DMS 273 (cell line): ENCODE measurements at regions not wholly inside any gene's neighbourhood (a gene's known extent, or its start where the extent isn't known, plus 50 kb on each side); places are given as distances from the start of the nearest gene placed in this dataset.

Experiments
- DNase-seq: peaks from one replicate; lab custom pipeline; 2025; ENCODE audit not compliant: unreplicated experiment; lab: John Stamatoyannopoulos, UW

DNA sequence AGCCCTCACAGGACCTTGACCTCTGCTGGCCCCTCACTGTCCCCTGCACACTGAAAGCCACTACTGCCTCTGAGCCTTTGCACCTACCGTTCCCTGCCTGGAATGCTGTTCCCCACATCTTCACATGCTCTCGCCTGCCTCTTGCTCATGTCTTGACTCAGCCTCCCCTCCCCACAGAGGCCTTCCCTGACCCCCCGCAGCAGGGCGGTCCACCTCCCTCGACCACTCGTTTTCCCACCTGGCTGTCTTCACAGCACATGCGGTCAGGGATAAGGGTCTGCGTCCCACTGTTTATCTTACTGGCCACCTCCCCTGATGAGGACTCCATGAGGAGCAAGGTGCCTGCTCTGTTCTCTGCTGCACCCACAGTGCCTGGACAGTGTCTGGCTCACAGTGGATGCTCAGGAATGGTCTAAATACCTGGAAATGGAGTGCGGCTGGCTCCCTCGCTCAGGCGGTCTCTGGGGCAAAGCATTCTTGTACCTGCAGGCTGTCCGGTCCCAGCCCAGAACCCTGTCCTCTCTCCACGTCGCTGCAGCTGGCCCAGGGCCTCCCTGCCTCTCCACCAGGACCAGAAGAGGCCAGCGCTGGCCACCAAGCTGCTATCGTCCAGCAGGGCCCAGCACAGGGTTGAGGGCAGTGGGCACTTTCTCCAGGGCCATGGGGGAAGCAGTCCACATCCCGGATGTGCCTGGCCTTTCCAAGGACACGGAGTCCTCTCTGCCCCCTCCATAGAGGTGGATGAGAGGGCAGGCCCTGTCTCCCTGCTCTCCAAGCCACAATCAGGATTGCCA, 107.4 kb downstream of the NCOR2 start:
- DNase-seq, result no peak

DNA sequence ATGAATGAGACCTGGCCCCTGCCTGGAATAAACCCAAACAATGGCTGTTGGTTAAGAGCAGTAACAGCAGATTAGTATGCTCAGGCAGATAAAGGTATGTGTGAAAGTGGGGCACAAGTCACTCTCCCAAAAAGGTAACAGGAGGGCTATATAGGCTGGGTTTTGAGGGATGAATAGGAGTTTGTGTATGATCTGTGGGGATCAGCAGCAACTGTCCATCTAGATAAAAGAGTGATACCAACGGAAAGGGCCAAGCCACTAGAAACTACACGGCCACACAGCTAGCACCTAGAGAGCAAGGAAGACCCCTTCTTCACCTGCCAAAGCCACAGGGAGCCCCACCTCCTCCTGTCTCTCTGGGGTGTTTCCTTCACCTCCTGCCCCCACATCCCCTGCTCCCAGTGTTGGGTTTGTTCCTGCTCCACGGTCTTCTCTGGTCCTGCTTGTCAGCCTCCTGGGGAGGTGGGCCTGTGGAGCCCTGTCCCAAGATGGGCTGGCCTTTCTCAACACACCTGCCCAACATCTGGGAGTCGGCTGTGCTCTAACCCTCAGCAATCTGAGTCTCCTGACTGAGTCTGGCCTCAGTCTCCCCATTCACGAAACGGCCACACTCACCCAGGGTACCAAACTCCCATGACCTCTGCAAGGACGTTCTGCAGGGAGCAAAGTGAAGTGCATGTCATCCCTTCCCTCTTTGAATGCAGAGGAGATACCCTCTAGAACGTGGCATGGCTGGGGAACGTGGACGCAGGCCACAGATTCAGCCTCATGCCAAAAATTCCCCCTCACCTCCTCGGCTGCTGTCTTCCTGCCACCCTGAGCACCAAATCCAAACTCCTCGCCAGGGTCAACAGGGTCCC, 108.2 kb downstream of the NCOR2 start:
- DNase-seq, result no peak

DNA sequence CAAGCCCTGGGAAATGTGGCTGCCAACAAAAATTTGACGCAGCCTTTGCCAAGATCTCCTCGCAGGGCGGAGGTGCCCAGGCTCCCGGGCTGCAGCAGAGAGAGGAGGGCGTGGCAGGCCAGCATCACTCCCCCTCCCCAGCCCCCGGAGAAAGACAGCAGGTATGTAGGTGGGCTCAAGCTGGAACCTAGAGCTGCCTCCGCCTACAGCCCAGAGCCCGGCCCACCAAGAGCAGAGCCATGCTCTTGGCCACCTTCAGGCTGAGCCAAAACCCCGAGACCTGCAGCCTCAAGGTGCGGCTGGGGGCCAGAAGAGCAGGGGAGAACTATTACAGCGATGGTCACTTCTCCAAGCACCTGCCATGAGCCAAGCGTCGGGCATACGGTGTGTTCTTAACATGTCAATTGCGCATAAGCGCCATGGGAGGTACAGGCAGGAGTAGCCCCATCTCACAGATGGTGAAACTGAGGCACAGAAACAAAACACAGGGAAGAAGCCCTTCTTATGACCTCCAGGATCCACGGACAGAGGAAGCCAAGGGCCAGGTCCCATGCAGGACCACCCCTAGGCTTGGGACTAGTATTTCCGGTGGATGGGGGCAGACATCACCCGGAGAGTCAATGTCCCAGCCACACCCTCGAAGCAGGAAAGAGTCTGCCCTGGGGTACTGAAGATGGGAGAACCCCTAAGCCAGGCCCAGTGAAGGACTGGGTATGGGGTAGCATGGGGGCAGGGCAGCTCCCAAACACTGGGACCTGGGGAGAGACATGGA, 109.0 kb downstream of the NCOR2 start:
- DNase-seq, result no peak

DNA sequence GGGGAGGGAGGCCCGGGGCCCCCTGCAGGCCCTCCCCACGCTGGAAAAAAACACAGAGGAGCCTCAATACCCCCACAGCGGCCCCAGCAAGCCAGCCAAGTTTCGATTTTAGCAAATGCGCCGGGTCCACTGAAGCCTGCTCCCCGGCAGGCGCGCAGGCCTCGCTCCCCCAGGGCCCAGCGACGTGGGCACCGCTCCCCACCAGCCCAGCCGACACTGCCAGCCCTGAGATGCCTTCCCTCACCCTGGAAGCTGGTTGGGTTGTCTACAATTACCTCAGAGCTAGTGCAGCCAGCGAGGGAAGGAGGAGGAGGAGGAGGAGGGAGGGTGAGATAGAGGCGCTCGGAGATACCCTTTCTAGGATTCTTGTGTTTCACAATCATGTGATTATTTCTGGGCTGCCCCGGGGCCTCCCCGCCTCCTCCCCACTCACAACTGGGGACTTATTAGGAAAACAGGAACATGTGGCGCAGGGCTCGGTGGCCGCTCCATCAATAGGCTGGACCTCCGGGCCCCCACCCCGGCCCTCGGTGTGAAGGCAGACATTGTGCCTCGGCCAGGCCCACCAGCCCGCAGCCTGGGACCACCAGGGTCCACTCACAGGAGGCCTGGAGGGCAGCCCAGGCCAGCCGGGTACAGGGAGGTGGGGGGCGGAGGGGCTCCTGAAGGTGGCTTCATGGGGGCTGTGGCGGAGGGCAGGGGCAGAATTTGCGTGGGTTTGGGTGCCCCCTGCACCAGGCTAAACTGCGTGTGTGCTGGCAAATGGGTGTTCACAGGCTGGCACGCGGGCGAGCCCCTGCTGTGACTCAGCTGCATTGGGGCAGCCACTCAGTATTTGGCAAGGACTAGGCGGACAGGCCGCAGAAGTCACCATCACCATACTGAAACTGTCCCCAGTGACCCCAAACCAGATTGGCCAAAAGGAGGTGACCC, 109.9 kb downstream of the NCOR2 start:
- DNase-seq, result no peak

DNA sequence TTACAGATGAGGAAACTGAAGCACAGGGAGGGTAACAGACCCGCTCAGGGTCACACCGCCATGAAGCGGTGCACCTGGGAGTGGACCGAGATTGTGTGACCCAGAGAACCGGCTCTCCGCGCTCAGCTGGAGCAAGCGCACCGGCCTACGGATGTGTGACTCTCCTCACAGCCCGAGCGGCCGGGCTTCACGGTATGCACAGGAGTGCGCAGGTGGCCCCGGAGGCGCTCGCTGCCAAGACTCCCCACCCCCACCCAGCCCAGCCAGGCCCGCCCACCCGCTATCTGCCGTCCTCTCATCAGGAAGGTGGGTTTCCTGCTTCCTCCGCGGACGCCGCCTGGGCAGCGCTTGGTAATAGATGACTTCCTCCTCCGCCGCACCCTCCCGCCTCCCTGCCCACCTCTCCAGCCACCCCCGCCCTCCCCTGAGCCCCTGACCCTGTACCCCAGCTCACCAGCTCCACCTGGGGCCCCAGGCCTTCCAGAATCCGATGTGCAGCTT, 110.7 kb downstream of the NCOR2 start:
- DNase-seq, result no peak

DNA sequence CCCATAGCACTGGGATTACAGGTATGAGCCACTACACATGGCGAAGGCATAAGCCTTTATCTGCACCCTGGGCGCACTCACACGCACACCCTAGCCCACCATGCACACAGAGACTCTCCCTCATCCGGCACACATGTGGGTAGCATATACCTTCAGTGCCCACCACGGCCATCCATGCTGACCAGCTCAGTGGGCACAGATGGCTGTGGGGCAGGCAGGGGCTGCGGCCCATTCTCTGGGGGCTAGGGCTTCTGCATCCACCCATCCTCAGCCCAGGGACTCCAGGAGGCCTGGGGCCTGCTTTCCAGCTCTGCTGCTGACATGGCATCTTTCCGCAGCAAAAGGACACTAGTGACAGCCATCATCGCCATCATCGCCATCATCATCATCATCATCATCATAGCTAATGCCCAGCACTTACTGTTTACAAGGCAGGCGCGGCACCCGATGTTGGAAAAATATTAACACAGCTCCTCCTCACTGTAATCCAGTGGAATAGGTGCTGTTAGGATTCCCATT, 111.2 kb downstream of the NCOR2 start:
- no peak for DNase-seq

DNA sequence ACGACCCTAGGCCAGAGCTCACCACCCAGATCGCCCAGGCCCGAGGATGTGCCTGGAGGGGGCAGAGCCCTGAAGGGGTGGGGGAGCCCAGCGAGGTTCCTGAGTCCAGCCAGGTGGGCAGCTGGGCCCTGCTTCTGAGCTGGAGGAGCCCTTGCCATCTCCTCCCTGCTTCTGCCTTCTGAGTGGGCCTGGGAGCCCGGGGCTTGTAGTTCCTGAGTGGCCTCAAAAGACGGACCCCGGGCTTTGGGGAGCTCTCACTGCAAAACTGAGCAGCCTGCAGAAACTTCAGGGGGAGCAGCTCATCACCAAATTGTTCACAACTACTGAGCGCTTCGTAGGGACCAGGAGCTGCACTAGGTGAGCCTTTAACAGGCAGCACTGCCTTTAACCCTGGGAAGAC, 112.1 kb downstream of the NCOR2 start:
- no peak for DNase-seq

DNA sequence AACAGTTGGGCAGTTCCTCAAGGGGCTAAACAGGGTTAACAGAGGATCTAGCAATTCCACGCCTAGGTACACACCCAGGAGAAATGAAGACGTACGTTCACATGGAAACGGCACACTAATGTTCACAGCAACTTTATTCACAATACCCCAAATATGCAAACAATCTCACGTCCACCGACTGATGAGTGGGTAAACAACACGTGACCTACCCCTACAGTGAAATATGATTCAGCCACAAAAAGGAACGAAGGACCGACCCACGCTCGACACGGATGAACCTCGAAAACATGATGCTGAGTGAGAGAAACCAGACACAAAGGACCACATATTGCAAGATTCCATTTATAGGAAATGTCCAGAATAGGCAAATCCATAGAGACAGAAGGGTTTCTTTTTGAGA, 112.7 kb downstream of the NCOR2 start:
- no peak for DNase-seq

DNA sequence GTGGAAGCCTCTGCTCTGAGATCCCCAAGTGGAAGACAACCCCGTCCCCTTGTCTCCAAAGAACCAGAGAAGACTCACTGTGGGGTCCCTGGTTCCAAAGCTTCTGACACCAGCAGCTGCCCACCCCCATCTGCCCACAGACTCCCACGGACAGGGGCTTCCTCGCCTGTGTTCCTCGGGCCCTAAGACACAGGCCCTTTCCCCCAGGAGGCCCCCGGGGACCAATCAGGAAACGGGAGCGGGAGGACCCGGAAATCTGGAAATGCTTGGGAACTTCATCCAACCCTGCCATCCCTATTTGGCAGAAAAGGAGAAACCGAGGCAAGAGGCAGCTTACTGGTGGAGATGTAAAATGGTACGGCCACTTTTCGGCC, 113.1 kb downstream of the NCOR2 start:
- no peak for DNase-seq

DNA sequence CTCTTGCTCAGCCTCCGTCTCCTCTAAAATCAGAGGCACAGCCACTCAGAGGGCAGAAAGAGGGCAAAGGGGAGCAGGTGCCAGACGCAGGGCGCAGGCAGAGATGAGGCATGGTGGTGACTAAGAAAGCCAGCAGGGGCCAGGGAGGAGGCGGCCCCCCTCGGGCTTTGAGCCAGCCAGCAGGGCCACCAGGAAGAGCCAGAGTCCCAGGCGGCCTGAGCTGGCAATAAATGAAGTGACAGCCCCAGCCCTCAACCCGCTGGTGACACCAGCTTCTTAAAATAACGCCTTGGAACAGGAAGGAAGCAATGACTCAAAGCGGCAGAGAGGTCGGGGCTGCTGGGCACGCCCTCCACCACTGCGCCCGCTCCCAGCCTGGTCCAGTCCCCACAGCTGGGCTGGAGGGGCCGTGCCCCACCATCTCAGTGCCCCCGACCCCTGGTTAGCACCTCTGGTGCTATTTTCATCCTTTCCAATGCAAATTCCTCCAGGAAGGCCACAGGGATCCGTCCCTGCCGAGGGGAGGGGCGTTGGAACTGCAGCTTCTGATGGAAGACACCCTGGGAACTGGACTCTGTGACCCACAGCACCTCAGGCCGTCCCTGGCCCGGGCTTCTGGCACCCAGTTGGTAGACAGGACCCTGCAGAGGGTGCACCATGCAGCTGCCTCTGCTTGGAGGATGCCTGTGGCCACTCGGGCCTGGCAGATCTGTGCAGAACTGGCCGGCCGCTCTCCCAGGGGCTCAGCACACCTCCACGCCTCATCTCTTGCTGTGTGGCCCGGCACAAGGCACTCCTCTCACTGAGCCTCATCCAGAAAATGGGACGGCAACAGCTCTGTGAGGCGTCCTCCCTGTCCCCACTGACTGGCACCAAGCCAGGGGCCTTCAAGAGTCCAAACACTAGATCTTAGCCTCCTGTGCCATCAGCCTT, 113.7 kb downstream of the NCOR2 start:
- no peak for DNase-seq

DNA sequence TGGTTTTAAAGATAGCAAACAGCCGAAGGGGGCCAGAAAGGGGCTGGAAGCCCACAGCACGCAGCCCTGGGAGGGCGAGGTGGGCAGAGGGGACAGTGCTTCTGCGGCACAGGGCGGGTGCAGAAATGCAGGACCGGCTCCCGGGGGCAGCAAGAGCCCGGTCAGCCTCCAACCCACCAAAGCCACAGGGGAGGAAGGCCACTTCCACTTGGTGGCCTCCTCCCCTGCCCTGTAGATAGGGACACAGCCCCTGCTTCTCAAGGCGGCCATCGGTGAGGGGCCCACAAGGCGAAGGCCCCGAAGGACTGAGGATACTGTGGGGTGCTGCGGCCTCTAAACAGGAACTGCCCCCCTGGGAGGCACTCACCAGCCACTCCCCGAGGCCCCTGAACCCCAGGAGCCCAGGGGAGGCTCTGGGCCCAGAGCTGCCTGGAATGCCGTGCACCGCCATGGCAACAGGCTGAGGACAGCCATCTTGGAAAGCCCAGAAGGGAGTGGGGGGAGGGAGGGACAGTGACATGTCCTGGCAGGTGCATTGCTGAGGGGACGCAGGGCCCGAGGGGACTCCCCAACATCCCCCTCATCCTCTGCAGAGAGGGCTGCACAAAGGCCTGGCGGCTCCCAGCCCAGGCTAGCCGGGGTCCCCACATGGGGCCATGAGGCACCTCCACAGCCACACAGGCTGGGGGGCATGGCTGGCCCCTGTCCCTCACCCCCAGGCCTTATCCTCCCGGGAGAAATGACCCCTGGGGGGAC, 114.7 kb downstream of the NCOR2 start:
- DNase-seq, result no peak

DNA sequence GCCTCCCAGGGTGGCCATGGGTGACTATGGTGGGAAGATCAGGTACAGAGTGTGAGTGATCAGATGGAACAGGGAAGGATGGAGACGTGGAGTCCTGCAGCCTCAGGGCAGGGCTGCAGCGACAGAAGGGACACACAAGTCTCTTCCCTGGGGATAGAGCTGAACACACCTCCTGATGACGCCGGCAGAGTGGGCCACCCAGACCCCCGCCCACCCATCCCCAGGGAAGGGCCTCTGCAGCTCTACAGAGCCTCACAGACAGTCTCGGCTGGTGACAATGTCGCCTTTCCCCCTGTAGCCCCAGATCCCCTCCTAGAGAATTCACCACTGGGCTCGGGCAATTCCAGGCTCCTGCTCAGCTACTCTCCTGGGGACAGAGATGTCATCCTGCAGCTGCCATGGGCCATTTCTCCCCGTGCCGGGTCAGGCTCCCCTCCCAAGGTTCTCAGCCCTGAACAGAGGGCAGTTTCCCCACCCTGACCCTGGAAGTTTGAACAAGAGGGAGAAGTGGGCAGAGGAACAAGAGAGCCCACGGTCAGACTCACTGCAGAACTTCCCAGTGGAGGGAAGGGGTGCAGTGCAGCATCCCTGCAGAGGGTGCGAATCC, 115.7 kb downstream of the NCOR2 start:
- DNase-seq, result no peak

DNA sequence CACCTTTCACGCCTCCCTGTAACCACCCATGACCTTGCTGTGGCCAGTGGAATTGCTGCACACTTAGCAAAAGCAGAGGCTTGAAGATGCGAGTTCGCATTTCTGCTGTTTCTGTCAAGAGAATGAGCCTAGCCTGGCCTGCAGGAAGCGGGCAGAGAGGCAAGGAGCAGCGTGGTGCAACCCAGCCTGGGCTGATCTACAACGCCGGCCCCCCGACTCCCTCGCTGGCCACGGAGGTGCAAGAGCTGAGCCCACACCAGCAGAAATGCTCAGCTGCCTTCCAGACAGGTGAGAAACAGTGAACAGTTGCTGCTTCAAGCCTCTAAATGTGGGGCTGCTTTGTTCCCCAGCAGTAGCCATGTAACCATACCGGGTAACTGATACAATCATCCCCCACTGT, 116.4 kb downstream of the NCOR2 start:
- DNase-seq, result no peak

DNA sequence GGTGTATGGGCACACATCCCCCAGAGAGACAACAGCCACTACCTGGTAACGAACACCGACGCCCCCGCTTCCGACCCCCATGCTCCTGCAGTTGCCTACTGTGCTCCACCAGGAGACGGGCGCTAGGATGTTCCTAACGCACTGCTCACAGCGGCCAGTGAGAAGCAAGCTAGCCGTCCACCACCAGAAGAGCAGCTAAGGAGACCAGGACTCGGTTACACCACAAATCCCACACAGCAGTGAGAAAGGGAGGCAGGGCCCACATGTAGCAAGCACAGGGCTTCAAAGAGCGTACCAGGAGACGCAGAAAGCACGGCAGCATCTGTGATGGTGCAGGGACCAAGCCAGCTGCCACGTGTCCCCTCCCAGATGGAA, 117.0 kb downstream of the NCOR2 start:
- no peak for DNase-seq

DNA sequence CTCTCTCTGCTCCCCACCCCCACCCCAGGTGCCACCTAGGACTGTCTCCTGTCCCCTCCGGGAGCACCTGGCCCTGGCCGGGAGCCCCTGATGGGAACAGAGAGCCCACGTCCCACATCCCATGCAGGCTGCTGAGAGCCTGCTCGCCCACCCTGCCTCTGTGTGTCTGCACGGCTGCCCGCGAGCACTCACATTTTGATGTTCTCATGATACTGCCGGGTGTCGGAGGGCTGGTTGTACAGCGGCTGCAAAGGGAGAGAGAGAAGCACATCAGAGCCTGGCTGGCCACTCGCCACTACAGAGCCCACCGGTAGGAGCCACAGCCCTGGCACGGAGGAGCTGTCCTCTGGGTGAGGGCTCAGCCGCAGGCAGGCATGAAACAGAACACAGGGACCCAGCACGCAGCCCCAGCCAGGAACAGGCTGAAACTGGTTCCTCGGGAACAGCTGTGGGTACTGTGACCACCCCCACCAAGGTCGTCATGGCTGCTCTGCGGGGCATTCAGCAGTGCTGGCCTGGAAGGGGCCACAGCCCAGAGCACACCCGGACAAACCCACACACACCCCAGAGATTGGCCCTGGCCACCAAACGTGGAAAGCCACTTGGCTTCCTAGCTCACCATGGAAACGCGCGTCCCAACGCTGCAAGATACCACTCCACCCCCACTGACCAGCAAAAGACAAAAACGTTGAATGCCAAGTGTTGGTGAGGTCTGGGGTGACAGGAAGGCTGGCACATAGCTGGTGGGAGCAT, 117.6 kb downstream of the NCOR2 start:
- no peak for DNase-seq

DNA sequence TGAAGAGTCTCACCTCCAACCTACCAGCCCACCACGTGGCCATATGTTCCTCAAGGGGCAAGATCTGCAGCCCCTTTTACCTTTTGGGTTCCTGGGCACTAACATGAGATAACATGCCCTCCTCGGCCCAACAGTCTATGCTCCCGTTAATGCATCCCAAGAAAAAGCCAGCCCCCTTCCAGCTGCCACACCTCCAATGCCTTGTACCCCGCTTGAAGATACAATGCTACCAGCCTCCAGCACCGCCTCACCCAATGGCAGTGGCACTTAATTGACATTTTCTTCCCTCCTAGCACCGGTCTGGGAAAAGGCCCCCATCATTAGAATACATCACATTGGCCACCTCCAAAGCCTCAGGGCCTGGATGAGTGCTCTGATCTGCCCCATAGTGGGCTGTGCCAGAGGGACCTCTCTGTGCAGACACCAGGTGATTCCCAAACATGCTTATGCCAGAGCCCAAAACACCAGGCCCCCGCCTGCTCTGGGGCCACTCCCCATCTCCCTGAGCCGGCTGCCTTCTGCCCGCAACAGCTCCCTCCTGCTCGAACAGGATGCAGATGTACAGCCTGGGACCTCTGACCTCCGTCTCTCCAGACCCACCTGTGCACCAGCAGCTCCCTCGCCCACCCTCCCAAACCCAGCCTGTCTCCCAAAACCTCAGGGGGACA, 118.3 kb downstream of the NCOR2 start:
- DNase-seq, result no peak
